ENCODE measurements at regions not wholly inside any gene's neighbourhood (a gene's known extent, or its start where the extent isn't known, plus 50 kb on each side); places are given as distances from the start of the nearest gene placed in this dataset.
"Not testable (repeated sequence)": the region's sequence is repeated elsewhere in the genome, so short reads cannot be mapped to it uniquely, and the experiment has no call there.

DNA sequence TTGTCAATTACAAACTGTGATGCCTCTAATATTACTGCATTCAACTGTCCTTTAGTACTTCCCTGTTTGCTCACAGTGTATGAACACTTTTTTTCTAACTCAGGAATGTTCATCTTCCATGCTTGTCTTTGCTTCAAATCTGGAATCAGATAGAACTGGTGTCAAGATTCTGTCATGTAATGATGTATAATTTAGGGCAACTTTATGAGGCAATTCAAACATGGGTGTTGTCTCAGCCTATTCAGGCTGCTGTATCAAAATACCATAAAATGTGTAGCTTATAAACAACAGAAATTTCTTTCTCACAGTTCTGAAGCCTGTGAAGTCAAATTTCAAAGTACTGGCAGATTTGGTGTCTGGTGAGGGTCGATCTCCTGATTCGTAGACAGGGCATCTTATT, 1012.9 kb downstream of the RAB28 start (continued):
- TF ChIP-seq REST (IDR thresholded peaks at IDR 0.05; ENCODE audit: unreplicated experiment) (no peak), ZNF462 (CRISPR knock-in tag; IDR thresholded peaks at IDR 0.05) (no peak), JUNB (IDR thresholded peaks at IDR 0.05; ENCODE audit: unreplicated experiment) (no peak), STAT1 (IDR thresholded peaks at IDR 0.05; ENCODE audit: unreplicated experiment) (no peak), NANOG (IDR thresholded peaks at IDR 0.05; ENCODE audit: borderline replicate concordance) (no peak)

DNA sequence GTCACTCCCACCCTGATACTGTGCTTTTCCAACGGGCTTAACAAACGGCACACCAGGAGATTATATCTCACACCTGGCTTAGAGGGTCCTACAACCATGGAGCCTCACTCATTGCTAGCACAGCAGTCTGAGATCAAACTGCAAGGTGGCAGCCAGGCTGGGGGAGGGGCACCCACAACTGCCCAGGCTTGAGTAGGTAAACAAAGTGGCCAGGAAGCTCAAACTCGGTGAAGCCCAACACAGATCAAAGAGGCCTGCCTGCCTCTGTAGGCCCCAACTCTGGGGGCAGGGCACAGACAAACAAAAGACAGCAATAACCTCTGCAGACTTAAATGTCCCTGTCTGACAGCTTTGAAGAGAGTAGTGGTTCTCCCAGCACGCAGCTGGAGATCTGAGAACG, 1022.6 kb downstream of the RAB28 start:
- not testable (repeated sequence) for ATAC-seq; H3K4me2 ChIP-seq; H3K27me3 ChIP-seq (ENCODE audit: insufficient read depth); DNase-seq (ENCODE audit: low spot score); H3K4me1 Mint-ChIP-seq; H3K36me3 ChIP-seq (ENCODE audit: insufficient read depth); H3K27ac Mint-ChIP-seq; H4K20me1 ChIP-seq (replicated peaks; ENCODE audit: insufficient read depth); H3F3A ChIP-seq (replicated peaks; ENCODE audit: low read depth); H3K4me1 ChIP-seq (ENCODE audit: insufficient read depth); H3K79me2 ChIP-seq (replicated peaks; ENCODE audit: insufficient read depth); H3K27me3 Mint-ChIP-seq (ENCODE audit: insufficient read depth, low read depth, poor library complexity); H2AFZ ChIP-seq; H3K4me3 ChIP-seq; H3K4me3 Mint-ChIP-seq; H3K9me2 ChIP-seq (ENCODE audit: insufficient read depth); H3K27ac ChIP-seq (ENCODE audit: low read depth)
- H3K9me3 Mint-ChIP-seq, result peaks cover 57% of the 10 kb centered on the region
- peaks cover 37% of the 10 kb centered on the region for H3K36me3 Mint-ChIP-seq (ENCODE audit: low read depth)
